Panc1 (cell line): ENCODE measurements at regions not wholly inside any gene's neighbourhood (a gene's known extent, or its start where the extent isn't known, plus 50 kb on each side); places are given as distances from the start of the nearest gene placed in this dataset.

ENCODE experiments used
- ATAC-seq: fragments of 200-7000 bp; cut with Tn5 transposase; 2 replicates; pipeline ENCODE4 v1.9.1; 2020; ENCODE audit warnings: mild to moderate bottlenecking, moderate library complexity
- BruUV-seq: library from RNA; stranded (reverse); fragments of 400-500 nt; replicated peaks from 2 replicates; lab custom pipeline; 2021; lab: Mats Ljungman, UMichigan
- CTCF ChIA-PET: fragments of 300-600 bp; sonication (Branson Sonifier 250); formaldehyde crosslinking; loops from one replicate; lab custom pipeline; 2022; ENCODE audit warnings: antibody characterized with exemption; lab: Charles Lee
- POLR2A ChIA-PET: fragments of 300-600 bp; sonication (Branson Sonifier 250); formaldehyde crosslinking; loops from one replicate; lab custom pipeline; 2022; ENCODE audit warnings: antibody characterized with exemption; lab: Charles Lee
- DNase-seq: peaks from one replicate; pipeline ENCODE4 v3.0.0-alpha.2; 2010; ENCODE audit warnings: low read depth, low spot score
- H3K27ac ChIP-seq: 2 replicates; pipeline ENCODE4 v1.5.1; 2011; ENCODE audit warnings: mild to moderate bottlenecking, low read length, inconsistent platforms
- H3K27me3 ChIP-seq: fragments of 200-500 bp; sonication (Bioruptor generic); 2 replicates; pipeline ENCODE4 v1.6.0; 2014; ENCODE audit warnings: low read length, inconsistent platforms; ENCODE audit not compliant: control insufficient read depth, insufficient read depth
- H3K36me3 ChIP-seq: fragments of 200-500 bp; sonication (Bioruptor generic); 2 replicates; pipeline ENCODE4 v1.5.1; 2014; ENCODE audit warnings: inconsistent platforms, mild to moderate bottlenecking, low read length, moderate library complexity; ENCODE audit not compliant: control insufficient read depth, insufficient read depth
- H3K4me1 ChIP-seq: 2 replicates; pipeline ENCODE4 v1.5.1; 2011; ENCODE audit warnings: inconsistent platforms, mild to moderate bottlenecking, low read length, moderate library complexity; ENCODE audit not compliant: control insufficient read depth, insufficient read depth
- H3K4me3 ChIP-seq, 2 experiments: 2 replicates each; pipeline ENCODE4 v1.5.1; 2011 to 2012; ENCODE audit warnings: low read depth in 2 of 2, low read length in 2 of 2, mild to moderate bottlenecking in 2 of 2, inconsistent platforms in 1 of 2, moderate library complexity in 1 of 2
- H3K9me3 ChIP-seq: fragments of 200-500 bp; sonication (Bioruptor generic); 2 replicates; pipeline ENCODE4 v1.5.1; 2014; ENCODE audit warnings: low read depth, mild to moderate bottlenecking, inconsistent platforms, low read length, moderate library complexity; ENCODE audit not compliant: control insufficient read depth, insufficient read depth
- POLR2AphosphoS5 ChIP-seq: IDR thresholded peaks from 2 replicates; pipeline ENCODE4 v1.6.1; 2012; ENCODE audit warnings: mild to moderate bottlenecking, low read depth, low read length, moderate library complexity
- SIN3A ChIP-seq: IDR thresholded peaks from 2 replicates; pipeline ENCODE4 v1.6.1; 2012; ENCODE audit warnings: low read depth, mild to moderate bottlenecking, low read length, moderate library complexity, borderline replicate concordance; ENCODE audit not compliant: insufficient read depth
- TCF7L2 ChIP-seq: IDR thresholded peaks from 2 replicates; pipeline ENCODE4 v1.6.1; 2011; ENCODE audit warnings: mild to moderate bottlenecking, low read depth, low read length, inconsistent platforms
- in situ Hi-C: cut with HindIII; loops from 2 replicates; pipeline ENCODE4 v1.10.0; 2016; ENCODE audit warnings: low sequenced_read_pairs, low pct_unique_long_range_greater_than_20kb
- intact Hi-C: fragments of 100-400 bp; cut with micrococcal nuclease; formaldehyde crosslinking; loops from one replicate; pipeline ENCODE4 v1.10.0; 2022; ENCODE audit not compliant: unreplicated experiment
- TF ChIP-seq, protein P1 (sequence below), 2 experiments: IDR thresholded peaks; 2 replicates each; pipeline ENCODE4 v1.6.1; 2011 to 2012; ENCODE audit warnings: low read depth in 2 of 2, control low read depth in 1 of 2, low read length in 1 of 2, mild to moderate bottlenecking in 1 of 2, moderate library complexity in 1 of 2; ENCODE audit not compliant: insufficient read depth in 1 of 2
- TF ChIP-seq, protein P2 (sequence below): fragments of 450-650 bp; IDR thresholded peaks from 2 replicates; pipeline ENCODE4 v1.5.1; 2017; ENCODE audit warnings: mild to moderate bottlenecking

DNA sequence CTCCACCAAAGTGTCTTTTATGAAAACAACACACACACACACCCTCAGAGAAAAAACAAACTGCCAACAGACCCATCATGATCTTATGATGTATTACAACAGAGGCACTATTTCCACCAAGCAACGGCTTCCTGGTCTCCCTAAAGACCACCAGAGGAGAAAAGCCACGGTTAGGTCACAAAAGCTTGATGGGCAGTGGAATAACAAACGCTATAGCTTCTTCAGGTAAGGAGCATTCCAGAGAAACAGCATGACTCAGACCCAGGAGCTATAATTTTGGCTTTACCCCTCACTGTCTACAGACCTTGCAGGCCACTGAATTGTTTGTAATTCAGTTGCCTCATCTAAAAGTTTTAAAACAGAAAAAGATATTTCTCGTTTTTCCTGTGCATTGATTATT lies 105.7 kb upstream of the GPR141 start:
- ChIA-PET CTCF (no interaction called here), POLR2A (interaction anchor here (0.6 kb wide), 1 partner anchor 111 kb away, joined by 3 read pairs; no protein-coding TSS in a partner anchor)
- Histone ChIP-seq H3K36me3 (no peaks in the 10 kb centered on the region), H3K27ac (no peak overlapping the region), H3K4me1 (no peaks in the 10 kb centered on the region), H3K4me3 (no peak overlapping the region), H3K9me3 (no peaks in the 10 kb centered on the region), H3K27me3 (no peaks in the 10 kb centered on the region)
- BruUV-seq: no TSS peak
- ATAC-seq: no peak
- in situ Hi-C loops (no loop called here), intact Hi-C loops (no loop called here)
- TF ChIP-seq, protein P1, sequence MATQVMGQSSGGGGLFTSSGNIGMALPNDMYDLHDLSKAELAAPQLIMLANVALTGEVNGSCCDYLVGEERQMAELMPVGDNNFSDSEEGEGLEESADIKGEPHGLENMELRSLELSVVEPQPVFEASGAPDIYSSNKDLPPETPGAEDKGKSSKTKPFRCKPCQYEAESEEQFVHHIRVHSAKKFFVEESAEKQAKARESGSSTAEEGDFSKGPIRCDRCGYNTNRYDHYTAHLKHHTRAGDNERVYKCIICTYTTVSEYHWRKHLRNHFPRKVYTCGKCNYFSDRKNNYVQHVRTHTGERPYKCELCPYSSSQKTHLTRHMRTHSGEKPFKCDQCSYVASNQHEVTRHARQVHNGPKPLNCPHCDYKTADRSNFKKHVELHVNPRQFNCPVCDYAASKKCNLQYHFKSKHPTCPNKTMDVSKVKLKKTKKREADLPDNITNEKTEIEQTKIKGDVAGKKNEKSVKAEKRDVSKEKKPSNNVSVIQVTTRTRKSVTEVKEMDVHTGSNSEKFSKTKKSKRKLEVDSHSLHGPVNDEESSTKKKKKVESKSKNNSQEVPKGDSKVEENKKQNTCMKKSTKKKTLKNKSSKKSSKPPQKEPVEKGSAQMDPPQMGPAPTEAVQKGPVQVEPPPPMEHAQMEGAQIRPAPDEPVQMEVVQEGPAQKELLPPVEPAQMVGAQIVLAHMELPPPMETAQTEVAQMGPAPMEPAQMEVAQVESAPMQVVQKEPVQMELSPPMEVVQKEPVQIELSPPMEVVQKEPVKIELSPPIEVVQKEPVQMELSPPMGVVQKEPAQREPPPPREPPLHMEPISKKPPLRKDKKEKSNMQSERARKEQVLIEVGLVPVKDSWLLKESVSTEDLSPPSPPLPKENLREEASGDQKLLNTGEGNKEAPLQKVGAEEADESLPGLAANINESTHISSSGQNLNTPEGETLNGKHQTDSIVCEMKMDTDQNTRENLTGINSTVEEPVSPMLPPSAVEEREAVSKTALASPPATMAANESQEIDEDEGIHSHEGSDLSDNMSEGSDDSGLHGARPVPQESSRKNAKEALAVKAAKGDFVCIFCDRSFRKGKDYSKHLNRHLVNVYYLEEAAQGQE (IDR thresholded peaks at IDR 0.05; ENCODE audit: insufficient read depth in 1 of 2, low read depth in 2 of 2, low read length in 1 of 2): no peak
- TF ChIP-seq SIN3A: no peak
- no peak for TF ChIP-seq POLR2AphosphoS5
- TF ChIP-seq, protein P2, sequence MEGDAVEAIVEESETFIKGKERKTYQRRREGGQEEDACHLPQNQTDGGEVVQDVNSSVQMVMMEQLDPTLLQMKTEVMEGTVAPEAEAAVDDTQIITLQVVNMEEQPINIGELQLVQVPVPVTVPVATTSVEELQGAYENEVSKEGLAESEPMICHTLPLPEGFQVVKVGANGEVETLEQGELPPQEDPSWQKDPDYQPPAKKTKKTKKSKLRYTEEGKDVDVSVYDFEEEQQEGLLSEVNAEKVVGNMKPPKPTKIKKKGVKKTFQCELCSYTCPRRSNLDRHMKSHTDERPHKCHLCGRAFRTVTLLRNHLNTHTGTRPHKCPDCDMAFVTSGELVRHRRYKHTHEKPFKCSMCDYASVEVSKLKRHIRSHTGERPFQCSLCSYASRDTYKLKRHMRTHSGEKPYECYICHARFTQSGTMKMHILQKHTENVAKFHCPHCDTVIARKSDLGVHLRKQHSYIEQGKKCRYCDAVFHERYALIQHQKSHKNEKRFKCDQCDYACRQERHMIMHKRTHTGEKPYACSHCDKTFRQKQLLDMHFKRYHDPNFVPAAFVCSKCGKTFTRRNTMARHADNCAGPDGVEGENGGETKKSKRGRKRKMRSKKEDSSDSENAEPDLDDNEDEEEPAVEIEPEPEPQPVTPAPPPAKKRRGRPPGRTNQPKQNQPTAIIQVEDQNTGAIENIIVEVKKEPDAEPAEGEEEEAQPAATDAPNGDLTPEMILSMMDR: no peak
- TF ChIP-seq TCF7L2: no peak
- DNase-seq: no peak

DNA sequence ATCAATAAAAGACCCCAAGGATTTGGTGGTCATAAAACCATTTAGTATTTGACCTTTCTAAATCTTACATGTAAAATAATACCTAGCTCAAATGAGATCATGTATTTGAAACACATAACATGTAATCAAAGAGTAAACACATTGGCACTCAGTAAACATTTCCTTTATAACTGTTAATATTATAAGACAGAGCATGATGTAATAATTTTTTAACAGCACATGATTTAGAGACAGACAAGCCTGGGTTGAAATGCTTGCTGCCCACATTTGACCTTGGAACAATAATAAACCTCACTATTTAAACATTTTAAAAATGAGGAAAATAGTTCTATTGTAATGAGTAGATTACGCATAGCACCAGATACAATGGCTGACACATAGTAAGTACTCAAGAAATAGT lies 105.2 kb upstream of the GPR141 start:
- DNase-seq: no peak
- Histone ChIP-seq H3K36me3 (no peaks in the 10 kb centered on the region), H3K9me3 (no peaks in the 10 kb centered on the region), H3K4me3 (no peak overlapping the region), H3K27ac (no peak overlapping the region), H3K4me1 (no peaks in the 10 kb centered on the region), H3K27me3 (no peaks in the 10 kb centered on the region)
- POLR2A ChIA-PET: interaction anchor here (0.6 kb wide), 1 partner anchor 112 kb away, joined by 3 read pairs; no protein-coding TSS in a partner anchor
- intact Hi-C loops: no loop called here
- no TSS peak for BruUV-seq
- in situ Hi-C loops: no loop called here
- no peak for ATAC-seq
- TF ChIP-seq TCF7L2 (no peak), POLR2AphosphoS5 (no peak), SIN3A (no peak)
- TF ChIP-seq, protein P1 (IDR thresholded peaks at IDR 0.05; ENCODE audit: insufficient read depth in 1 of 2, low read depth in 2 of 2, low read length in 1 of 2): no peak
- TF ChIP-seq, protein P2: no peak
- CTCF ChIA-PET: no interaction called here
